H1 (cell line): ENCODE measurements at regions not wholly inside any gene's neighbourhood (a gene's known extent, or its start where the extent isn't known, plus 50 kb on each side); places are given as distances from the start of the nearest gene placed in this dataset.

ENCODE experiments used
- CTCF ChIA-PET: fragments of 300-600 bp; sonication (Branson Sonifier 250); formaldehyde crosslinking; loops from one replicate; lab custom pipeline; 2021; ENCODE audit not compliant: partially characterized antibody; lab: Charles Lee
- POLR2A ChIA-PET: fragments of 300-600 bp; sonication (Branson Sonifier 250); formaldehyde crosslinking; loops from one replicate; lab custom pipeline; 2021; ENCODE audit warnings: inconsistent platforms; ENCODE audit not compliant: partially characterized antibody; lab: Charles Lee
- DNase-seq, 2 experiments: peaks; one replicate each; pipeline versions ENCODE4 v3.0.0 to v3.0.0-alpha.2; 2010 to 2022; ENCODE audit warnings: low spot score in 2 of 2, low read depth in 1 of 2, mixed read lengths in 1 of 2
- FAIRE-seq: peaks from 2 replicates; lab custom pipeline; 2011; peaks lifted over from hg19 to GRCh38; lab: Jason Lieb, UNC
- H2AFZ ChIP-seq: 2 replicates; pipeline ENCODE4 v1.8.1; 2012; ENCODE audit warnings: low read length, inconsistent platforms
- H2AK5ac ChIP-seq: 2 replicates; pipeline ENCODE4 v1.6.1; 2013; ENCODE audit warnings: low read depth, low read length
- H2BK120ac ChIP-seq: replicated peaks from 2 replicates; pipeline ENCODE3; 2013; ENCODE audit warnings: low read depth, low read length, inconsistent platforms
- H2BK12ac ChIP-seq: 2 replicates; pipeline ENCODE4 v1.6.1; 2013; ENCODE audit warnings: low read depth, low read length
- H2BK15ac ChIP-seq: 2 replicates; pipeline ENCODE4 v1.6.1; 2013; ENCODE audit warnings: low read length
- H2BK20ac ChIP-seq: 2 replicates; pipeline ENCODE4 v1.6.1; 2013; ENCODE audit warnings: low read length
- H2BK5ac ChIP-seq: 2 replicates; pipeline ENCODE4 v1.6.1; 2013; ENCODE audit warnings: low read depth, low read length
- H3K14ac ChIP-seq: 2 replicates; pipeline ENCODE4 v1.6.1; 2013; ENCODE audit warnings: inconsistent platforms; ENCODE audit not compliant: insufficient read length
- H3K18ac ChIP-seq: 2 replicates; pipeline ENCODE4 v1.6.1; 2013; ENCODE audit warnings: low read length; ENCODE audit errors: extremely low read depth
- H3K23ac ChIP-seq: 2 replicates; pipeline ENCODE4 v1.6.1; 2013; ENCODE audit warnings: inconsistent platforms; ENCODE audit not compliant: insufficient read length
- H3K23me2 ChIP-seq: 2 replicates; pipeline ENCODE4 v1.6.1; 2013; ENCODE audit warnings: low read depth, low read length
- H3K27ac ChIP-seq: 2 replicates; pipeline ENCODE4 v1.6.1; 2011; ENCODE audit warnings: low read depth, low read length, inconsistent platforms
- H3K27me3 ChIP-seq, 4 experiments: replicated peaks in 1 of 4; 1 replicate in 1 of 4; 2 replicates in 3 of 4; pipeline versions ENCODE4 v1.6.1 to v1.8.1; 2011 to 2013; ENCODE audit warnings: low read length in 3 of 4, mild to moderate bottlenecking in 3 of 4, inconsistent platforms in 2 of 4, mixed read lengths in 2 of 4, moderate library complexity in 1 of 4; ENCODE audit not compliant: control insufficient read depth in 3 of 4, insufficient read depth in 3 of 4; ENCODE audit errors: extremely low read depth in 1 of 4
- H3K36me3 ChIP-seq, 4 experiments: 2 replicates each; pipeline versions ENCODE4 v1.6.1 to v1.8.1; 2011 to 2013; ENCODE audit warnings: mild to moderate bottlenecking in 4 of 4, low read length in 3 of 4, moderate library complexity in 2 of 4, control low read depth in 1 of 4, inconsistent platforms in 1 of 4; ENCODE audit not compliant: insufficient read depth in 4 of 4, control insufficient read depth in 2 of 4
- H3K4ac ChIP-seq: replicated peaks from 2 replicates; pipeline ENCODE3; 2013; ENCODE audit warnings: low read length, low read depth, mixed read lengths, inconsistent platforms; ENCODE audit not compliant: insufficient read length
- H3K4me1 ChIP-seq, 4 experiments: replicated peaks in 1 of 4; 1 replicate in 1 of 4; 2 replicates in 3 of 4; pipeline versions ENCODE4 v1.6.1 to v1.8.1; 2011 to 2013; ENCODE audit warnings: low read length in 3 of 4, inconsistent platforms in 2 of 4, mixed read lengths in 1 of 4; ENCODE audit not compliant: insufficient read depth in 4 of 4, control insufficient read depth in 3 of 4
- H3K4me2 ChIP-seq, 2 experiments: 2 replicates each; pipeline versions ENCODE4 v1.6.1 to v1.8.1; 2011 to 2013; ENCODE audit warnings: low read depth in 2 of 2, low read length in 2 of 2, control low read depth in 1 of 2, inconsistent platforms in 1 of 2, mild to moderate bottlenecking in 1 of 2; ENCODE audit not compliant: insufficient read depth in 1 of 2
- H3K4me3 ChIP-seq, 4 experiments: fragments of 200-600, 300-600 bp in 1 of 4; sonication (generic), shearing (Covaris generic), sonication (Bioruptor Twin) in 1 of 4; 2 replicates each; pipeline versions ENCODE4 v1.5.1 to v1.8.1; 2011 to 2016; ENCODE audit warnings: low read length in 4 of 4, low read depth in 3 of 4, control low read depth in 2 of 4, inconsistent platforms in 2 of 4, mild to moderate bottlenecking in 2 of 4, mixed read lengths in 1 of 4, moderate library complexity in 1 of 4; ENCODE audit not compliant: insufficient read depth in 2 of 4; ENCODE audit errors: extremely low read depth in 1 of 4
- H3K56ac ChIP-seq: replicated peaks from 2 replicates; pipeline ENCODE3; 2013; ENCODE audit warnings: low read depth, mild to moderate bottlenecking, mixed read lengths, low read length, inconsistent platforms; ENCODE audit not compliant: insufficient read length
- H3K79me1 ChIP-seq: 2 replicates; pipeline ENCODE4 v1.6.1; 2013; ENCODE audit warnings: low read depth, low read length, control low read depth
- H3K79me2 ChIP-seq, 2 experiments: 2 replicates each; pipeline versions ENCODE4 v1.6.1 to v1.8.1; 2012 to 2013; ENCODE audit warnings: low read length in 2 of 2, mild to moderate bottlenecking in 2 of 2, inconsistent platforms in 1 of 2; ENCODE audit not compliant: insufficient read depth in 2 of 2, control insufficient read depth in 1 of 2
- H3K9ac ChIP-seq, 4 experiments: replicated peaks in 1 of 4; 1 replicate in 1 of 4; 2 replicates in 3 of 4; pipeline versions ENCODE4 v1.6.1 to v1.8.1; 2011 to 2013; ENCODE audit warnings: low read depth in 3 of 4, low read length in 3 of 4, control low read depth in 2 of 4, mild to moderate bottlenecking in 2 of 4, moderate library complexity in 2 of 4, inconsistent platforms in 1 of 4; ENCODE audit errors: extremely low read depth in 1 of 4
- H3K9me3 ChIP-seq, 2 experiments: 2 replicates each; pipeline versions ENCODE4 v1.6.1 to v1.8.1; 2012 to 2013; ENCODE audit warnings: mild to moderate bottlenecking in 2 of 2, moderate library complexity in 2 of 2, control low read depth in 1 of 2, inconsistent platforms in 1 of 2, low read depth in 1 of 2, low read length in 1 of 2, mixed read lengths in 1 of 2; ENCODE audit not compliant: insufficient read depth in 2 of 2
- H4K20me1 ChIP-seq, 2 experiments: replicated peaks in 1 of 2; 2 replicates each; pipeline versions ENCODE3 to v1.8.1; 2011 to 2013; ENCODE audit warnings: inconsistent platforms in 2 of 2, low read length in 2 of 2, mild to moderate bottlenecking in 1 of 2; ENCODE audit not compliant: insufficient read depth in 2 of 2, control insufficient read depth in 1 of 2
- H4K5ac ChIP-seq: 2 replicates; pipeline ENCODE4 v1.6.1; 2013; ENCODE audit warnings: low read length, low read depth, mixed read lengths, inconsistent platforms; ENCODE audit not compliant: insufficient read length
- H4K8ac ChIP-seq: 2 replicates; pipeline ENCODE4 v1.8.0; 2013; ENCODE audit warnings: mild to moderate bottlenecking, moderate library complexity, low read length, inconsistent platforms; ENCODE audit not compliant: insufficient read depth; ENCODE audit errors: extremely low read depth
- H4K91ac ChIP-seq: replicated peaks from 2 replicates; pipeline ENCODE3; 2013; ENCODE audit warnings: low read length, mixed read lengths, inconsistent platforms; ENCODE audit not compliant: insufficient read length
- CHD2 ChIP-seq: IDR thresholded peaks from 2 replicates; pipeline ENCODE4 v1.6.1; 2012; ENCODE audit warnings: low read length, improper control_type of control experiment
- WGBS, 2 experiments: shearing (Covaris generic) in 1 of 2; methylation state at CpG; one replicate each; pipeline versions ENCODE4 v1.1.6 to v1.1.7; 2013 to 2015; ENCODE audit warnings: low lambda C conversion rate in 2 of 2, mixed read lengths in 2 of 2, inconsistent platforms in 1 of 2, low coverage in 1 of 2, missing lambda C conversion rate in 1 of 2; ENCODE audit not compliant: insufficient replicate concordance in 2 of 2, insufficient coverage in 1 of 2, insufficient read length in 1 of 2; ENCODE audit errors: extremely low coverage in 1 of 2, missing lambda C conversion rate in 1 of 2; 5-methylcytosine and 5-hydroxymethylcytosine counted together

DNA sequence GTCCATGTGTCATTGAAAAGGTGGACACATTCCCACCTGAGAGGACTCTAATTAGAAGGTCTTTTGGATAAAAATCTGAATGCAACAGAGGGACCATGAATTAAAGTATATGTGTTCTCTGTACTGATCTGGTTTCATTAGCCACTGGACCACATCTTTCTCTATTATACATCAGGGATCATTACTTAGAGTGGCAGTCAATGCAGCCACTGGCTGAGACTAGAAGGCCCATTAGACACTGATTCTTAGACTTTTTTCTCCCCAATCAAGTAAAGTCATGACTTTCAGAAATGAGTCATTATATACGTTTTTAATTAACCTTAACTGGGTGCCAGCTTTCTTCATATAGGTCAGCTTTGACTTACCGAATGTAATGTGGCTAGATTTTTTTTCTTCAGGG lies 550.8 kb upstream of the CFAP20DC start:
- Histone ChIP-seq H3K27ac (no peak overlapping the region), H2BK15ac (no peak overlapping the region), H3K18ac (no peak overlapping the region), H2AK5ac (no peak overlapping the region), H3K27me3 (no peaks in the 10 kb centered on the region), H3K79me2 (no peaks in the 10 kb centered on the region), H2BK5ac (no peak overlapping the region), H4K91ac (no peak overlapping the region), H3K36me3 (peaks cover 0 to 2% (median 0%) of the 10 kb centered on the region in 4 experiments; a peak in 1 of 8 replicates), H3K23me2 (no peaks in the 10 kb centered on the region), H3K4me2 (no peak overlapping the region), H2AFZ (no peak overlapping the region), H3K9me3 (peaks cover 6 to 7% of the 10 kb centered on the region in 2 experiments), H2BK20ac (no peak overlapping the region), H2BK120ac (no peak overlapping the region), H3K56ac (no peak overlapping the region), H3K4me3 (no peak overlapping the region), H3K4ac (no peak overlapping the region), H2BK12ac (no peak overlapping the region), H3K9ac (no peak overlapping the region), H3K4me1 (peaks cover 0 to 2% (median 0%) of the 10 kb centered on the region in 4 experiments; a peak in 2 of 7 replicates), H3K14ac (no peak overlapping the region), H3K23ac (no peak overlapping the region), H4K8ac (no peak overlapping the region), H4K20me1 (no peaks in the 10 kb centered on the region), H4K5ac (no peak overlapping the region), H3K79me1 (no peaks in the 10 kb centered on the region)
- FAIRE-seq (no peak), DNase-seq (no peak)
- POLR2A ChIA-PET = no interaction called here
- 92% methylated on average over 2 of the region's 2 CpGs; no CpG with 5 or more reads in 1 of the 2 experiments for WGBS, 2 experiments
- CTCF ChIA-PET = interaction anchor here (0.6 kb wide), 2 partner anchors 58 to 722 kb away, joined by 3 read pairs; no protein-coding TSS in a partner anchor
- TF ChIP-seq CHD2 = no peak
